SK-MEL-5 (cell line): ENCODE measurements at regions not wholly inside any gene's neighbourhood (a gene's known extent, or its start where the extent isn't known, plus 50 kb on each side); places are given as distances from the start of the nearest gene placed in this dataset.
A peak's percentile ranks its signal among the peaks of the same experiment; 100 is the strongest.

Experiments
- DNase-seq: peaks from one replicate; pipeline ENCODE4 v3.0.0-alpha.2; 2016; ENCODE audit warnings: low read depth, low spot score
- in situ Hi-C: cut with HindIII; loops from 2 replicates; pipeline ENCODE4 v1.10.0; 2016; ENCODE audit warnings: low sequenced_read_pairs, high pct_unique_total_duplicates, low pct_unique_long_range_greater_than_20kb

DNA sequence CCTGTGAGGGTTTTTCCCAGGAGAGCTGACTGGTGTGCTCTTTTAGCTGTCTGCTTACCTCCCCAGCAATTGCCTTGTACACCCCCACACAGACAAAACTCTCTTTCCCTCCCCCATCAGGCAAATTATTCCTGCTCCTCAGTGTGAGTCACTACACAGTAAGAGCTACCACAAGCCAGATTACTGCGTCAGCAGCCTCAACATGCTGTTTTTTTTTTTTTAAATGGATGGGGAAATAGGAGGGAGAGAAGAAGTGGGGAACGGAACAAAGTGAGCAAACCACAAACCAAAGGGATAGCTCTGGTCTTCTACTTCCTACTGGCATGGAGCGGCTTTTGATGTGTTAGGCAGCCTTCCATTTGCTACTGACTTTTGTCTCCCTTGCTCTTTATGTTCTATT, 107.5 kb upstream of the ACSL4 start:
- in situ Hi-C loops: no loop called here
- DNase-seq: peak; percentile 89

DNA sequence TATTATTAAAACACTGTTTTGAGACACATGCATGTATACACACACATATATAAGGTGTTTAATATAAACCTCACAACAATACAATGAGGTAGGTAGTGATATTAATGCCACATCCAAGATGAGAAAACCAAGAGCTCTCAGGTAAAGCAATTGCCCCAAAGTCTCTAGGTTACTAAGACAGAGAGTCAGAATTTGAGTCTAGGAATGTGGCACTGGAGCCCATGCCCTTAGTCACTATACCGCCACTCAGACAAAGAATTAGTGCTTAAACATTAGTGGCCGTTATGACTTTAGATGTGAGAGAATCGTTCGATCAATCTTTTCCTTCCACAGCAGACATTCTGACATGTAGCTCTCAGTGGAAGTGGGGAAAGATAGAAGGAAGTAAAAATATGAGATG, 108.2 kb upstream of the ACSL4 start:
- DNase-seq: no peak
- in situ Hi-C loops: no loop called here

DNA sequence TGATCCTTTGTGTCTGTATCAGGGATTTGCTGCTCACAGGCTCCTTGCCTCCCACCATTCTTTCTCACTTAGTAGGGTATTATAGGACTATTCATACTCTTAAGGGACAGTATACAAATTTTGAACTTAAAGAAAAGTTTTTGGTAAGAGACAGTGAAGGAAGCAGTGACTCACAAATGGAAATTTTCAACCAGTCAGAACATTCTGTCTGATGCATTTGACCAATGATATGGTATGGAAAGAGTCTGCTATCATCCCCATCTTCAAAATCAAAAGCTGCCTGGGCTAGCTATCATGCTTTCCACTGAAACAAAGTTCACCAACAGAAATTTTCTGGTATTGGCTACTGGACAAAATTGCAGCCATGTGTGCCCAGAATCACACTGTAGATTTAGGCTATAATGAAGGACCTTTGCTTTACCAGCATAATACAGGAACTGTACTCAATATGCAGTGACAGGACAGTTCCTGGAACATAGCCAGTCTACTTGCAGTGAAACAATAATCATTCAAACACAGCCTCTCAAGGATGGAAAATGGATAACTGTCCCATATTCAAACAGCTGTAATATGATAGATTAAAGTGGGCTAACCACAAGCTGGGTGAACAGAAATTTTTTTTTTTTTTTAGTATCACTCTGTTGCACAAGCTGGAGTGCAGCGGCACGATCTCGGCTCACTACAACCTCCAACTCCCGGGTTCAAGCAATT, 109.0 kb upstream of the ACSL4 start:
- in situ Hi-C loops: no loop called here
- no peak for DNase-seq

GRCh38 chrX:109842611-109843010, 109.6 kb upstream of the ACSL4 start:
- in situ Hi-C loops: no loop called here
- DNase-seq: no peak

GRCh38 chrX:109843963-109844751, 111.1 kb upstream of the ACSL4 start:
- in situ Hi-C loops: no loop called here

GRCh38 chrX:109844986-109845385, 111.9 kb upstream of the ACSL4 start:
- in situ Hi-C loops: no loop called here
- DNase-seq: no peak

More at GRCh38 chrX:109843963-109844751, 111.1 kb upstream of the ACSL4 start:
- no peak for DNase-seq

DNA sequence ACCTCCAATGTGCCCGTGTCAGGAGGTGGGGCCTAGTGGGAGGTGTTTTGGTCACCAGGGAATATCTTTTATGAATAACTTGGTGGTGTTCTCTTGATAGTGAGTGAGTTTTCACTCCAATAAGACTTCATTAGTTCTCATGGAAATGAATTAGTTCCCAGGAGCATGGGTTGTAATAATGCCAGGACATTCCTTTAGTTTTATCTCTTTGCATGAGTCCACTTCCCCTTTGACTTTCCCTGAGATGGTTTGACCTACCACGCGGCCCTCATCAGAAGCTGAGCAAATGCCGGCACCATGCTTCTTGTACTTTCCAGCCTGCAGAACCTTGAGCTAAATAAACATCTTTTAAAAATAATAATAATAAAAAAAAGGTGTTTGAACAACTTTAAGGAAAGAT, 112.9 kb upstream of the ACSL4 start:
- no peak for DNase-seq
- in situ Hi-C loops: no loop called here

- DNase-seq: peak; percentile 15
- in situ Hi-C loops: no loop called here
Observed at GRCh38 chrX:109847257-109848187, 114.5 kb upstream of the ACSL4 start.

- in situ Hi-C loops: no loop called here
- no peak for DNase-seq
Observed at GRCh38 chrX:109848461-109849050, 115.5 kb upstream of the ACSL4 start.

GRCh38 chrX:109854096-109854495, 121.0 kb upstream of the ACSL4 start:
- in situ Hi-C loops: no loop called here
- no peak for DNase-seq

- peak; percentile 85 for DNase-seq
- in situ Hi-C loops: no loop called here
Observed at GRCh38 chrX:109855501-109855900, 122.4 kb upstream of the ACSL4 start.

- in situ Hi-C loops: no loop called here
- DNase-seq: peak; percentile 50
Observed at GRCh38 chrX:109856974-109857373, 123.9 kb upstream of the ACSL4 start.

- no peak for DNase-seq
- in situ Hi-C loops: no loop called here
Observed at GRCh38 chrX:109857584-109858228, 124.6 kb upstream of the ACSL4 start.

DNA sequence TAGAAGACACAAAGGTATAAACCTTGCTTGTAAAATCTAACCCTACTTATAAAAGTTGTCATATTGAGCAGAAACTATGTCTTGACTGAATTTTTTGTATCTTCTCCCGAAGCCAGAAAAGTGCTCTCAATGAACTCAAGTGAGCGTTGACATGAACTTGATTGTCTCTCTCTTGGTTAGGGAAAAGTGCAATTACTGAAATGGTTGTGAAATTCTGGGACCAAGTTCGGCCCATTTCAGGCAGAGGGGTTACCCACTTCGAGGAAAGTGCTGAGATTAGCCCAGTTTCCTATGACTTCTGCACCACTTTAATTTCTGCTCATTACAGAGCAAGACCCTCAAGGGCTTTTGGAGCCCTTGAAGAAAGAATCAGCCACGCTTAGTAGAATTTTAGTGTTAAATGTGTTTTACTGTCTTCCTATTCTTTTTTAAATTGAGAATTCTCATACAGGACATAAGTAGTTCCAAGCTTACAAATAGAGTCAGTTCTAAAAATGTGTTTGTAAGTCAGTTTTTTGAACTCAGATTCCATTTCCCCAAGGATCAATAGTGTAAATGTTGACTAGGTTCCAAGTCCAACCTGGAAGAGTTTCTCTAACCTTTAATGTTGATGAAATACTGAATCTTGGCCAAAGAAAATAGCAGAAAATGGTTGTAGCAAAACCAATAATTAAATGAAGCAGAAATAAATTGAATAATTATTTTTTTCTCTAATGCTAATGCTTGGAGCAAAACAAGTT, 125.7 kb upstream of the ACSL4 start:
- DNase-seq: no peak

DNA sequence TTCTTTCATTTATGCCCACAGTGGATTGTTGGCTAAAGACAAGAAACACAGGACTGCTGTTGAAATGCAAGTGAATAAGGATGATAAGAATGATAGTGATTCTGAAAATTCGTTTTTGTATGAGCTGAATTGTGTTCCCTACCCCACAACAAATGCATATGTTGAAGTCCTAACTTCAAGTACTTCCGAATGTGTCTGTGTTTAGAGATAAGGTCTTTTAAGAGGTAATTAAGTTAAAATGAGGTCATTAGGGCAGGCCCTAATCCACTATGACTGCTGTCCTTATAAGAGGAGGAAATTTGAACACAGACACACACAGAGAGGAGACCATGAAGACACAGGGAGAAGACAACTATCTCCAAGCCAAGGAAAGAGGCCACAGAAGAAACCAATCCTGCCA, 126.6 kb upstream of the ACSL4 start:
- DNase-seq: no peak
- in situ Hi-C loops: no loop called here

More for the DNA sequence above, 125.7 kb upstream of the ACSL4 start:
- in situ Hi-C loops: no loop called here

- in situ Hi-C loops: no loop called here
- DNase-seq: no peak
Observed at GRCh38 chrX:109862433-109862832, 129.4 kb upstream of the ACSL4 start.

DNA sequence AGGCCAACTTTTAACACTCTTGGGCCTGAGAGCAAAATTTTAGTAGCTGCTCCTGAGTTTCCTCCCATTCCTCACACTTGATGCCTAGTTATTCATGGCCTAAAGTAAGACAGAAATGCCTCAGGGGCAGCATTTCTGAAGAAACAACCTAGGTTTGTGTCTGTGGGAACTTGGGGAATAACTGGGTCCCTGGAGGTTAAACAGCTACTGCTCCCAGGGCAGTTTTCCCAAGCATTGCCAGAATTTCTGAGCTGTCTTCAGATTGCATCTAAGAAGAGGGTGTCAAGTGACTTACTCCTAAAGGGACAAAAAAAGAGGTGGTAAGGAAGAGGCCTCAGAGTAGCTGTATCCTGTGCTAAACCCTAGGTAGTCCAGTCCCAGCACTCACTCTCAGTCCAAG, 130.8 kb upstream of the ACSL4 start:
- in situ Hi-C loops: no loop called here
- DNase-seq: peak; percentile 7
